SHP77 (cell line): ENCODE measurements at regions not wholly inside any gene's neighbourhood (a gene's known extent, or its start where the extent isn't known, plus 50 kb on each side); places are given as distances from the start of the nearest gene placed in this dataset.

ENCODE experiments used
- DNase-seq, 2 experiments: peaks; one replicate each; lab custom pipeline; 2025; lab: John Stamatoyannopoulos, UW

DNA sequence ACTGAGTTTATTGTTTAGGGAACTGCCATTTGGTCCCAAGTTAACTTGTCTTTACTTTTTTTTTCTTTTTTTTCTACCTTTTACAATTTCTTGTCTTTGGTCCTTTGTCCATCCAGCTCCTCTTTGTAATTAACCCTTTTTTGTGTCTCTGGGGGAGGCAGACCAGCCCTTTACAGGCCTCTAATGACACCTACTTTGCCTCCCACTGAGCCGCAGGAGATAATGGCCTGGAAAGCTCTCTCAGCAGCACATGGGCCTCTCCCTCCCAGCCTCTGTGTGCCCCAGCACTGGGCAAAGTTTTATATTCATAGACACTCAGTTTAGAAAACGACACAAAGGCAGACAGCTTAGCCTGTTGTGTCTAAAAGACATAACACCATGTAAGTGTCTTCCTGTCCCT lies 480.4 kb downstream of the SOX6 start:
- no peak for DNase-seq

- no peak for DNase-seq
These were observed 477.6 kb downstream of the SOX6 start for GRCh38 chr11:15878756-15879155.

DNA sequence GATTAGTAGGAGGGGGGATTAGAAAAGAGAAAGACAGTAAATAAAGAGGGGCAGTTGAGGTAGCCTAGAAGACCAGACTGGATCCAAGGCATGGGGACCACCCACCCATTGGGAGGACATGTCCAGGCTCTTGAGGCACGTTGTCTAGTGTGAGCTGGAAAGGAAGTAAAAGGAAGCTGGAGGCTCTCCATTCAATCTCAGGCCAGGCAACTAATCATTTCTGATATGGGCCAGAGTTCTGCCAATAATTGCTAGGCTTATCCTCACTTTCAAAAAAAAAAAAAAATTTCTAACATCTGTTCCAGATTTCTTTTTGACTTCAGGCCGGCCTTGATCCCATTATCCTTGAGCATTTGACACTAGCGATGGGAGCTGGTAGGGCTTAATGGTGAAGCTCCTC lies 476.1 kb downstream of the SOX6 start:
- DNase-seq: no peak

GRCh38 chr11:15882876-15883454 lies 473.4 kb downstream of the SOX6 start:
- no peak for DNase-seq

GRCh38 chr11:15883455-15883920 lies 472.9 kb downstream of the SOX6 start:
- no peak for DNase-seq

DNA sequence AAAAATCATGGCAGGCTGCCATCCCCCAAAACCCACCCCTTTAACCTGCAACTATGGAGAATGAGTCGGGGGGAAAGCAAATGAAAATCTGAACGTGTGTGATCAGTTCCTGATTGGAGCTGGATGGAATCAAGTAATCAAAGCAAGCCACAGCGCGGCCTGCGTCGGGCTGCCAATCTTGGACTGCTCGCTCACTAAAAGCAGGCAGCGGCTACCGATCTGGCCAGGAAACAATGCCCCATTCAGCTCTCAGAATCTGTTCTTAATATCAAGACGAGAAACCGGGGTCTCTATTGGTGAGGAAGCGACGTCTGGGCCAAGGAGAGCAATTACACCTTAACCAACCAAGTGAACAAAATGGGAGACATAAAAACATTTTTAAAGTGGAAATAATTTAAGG lies 472.2 kb downstream of the SOX6 start:
- DNase-seq: no peak

- no peak for DNase-seq
These were observed 471.4 kb downstream of the SOX6 start for GRCh38 chr11:15884777-15885540.

DNA sequence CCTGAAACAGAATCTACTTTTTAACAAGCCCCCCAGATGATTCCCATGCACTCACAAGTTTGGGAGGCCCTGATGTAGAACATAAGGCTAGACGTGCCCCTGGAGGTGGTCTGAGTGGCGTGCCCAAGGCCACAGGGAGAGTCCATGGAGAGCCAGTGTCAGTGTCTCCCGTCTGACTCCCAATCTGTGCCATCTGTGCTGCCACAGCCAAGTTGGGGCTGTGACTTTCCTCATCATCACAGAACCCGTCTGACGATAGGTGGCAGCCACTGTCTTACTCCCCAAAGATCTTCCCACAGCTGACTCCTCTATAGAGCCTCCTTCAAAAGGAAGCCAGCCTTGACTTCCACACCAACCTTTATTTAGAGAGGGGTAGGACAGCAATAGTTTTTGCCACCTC lies 470.5 kb downstream of the SOX6 start:
- DNase-seq: no peak

DNA sequence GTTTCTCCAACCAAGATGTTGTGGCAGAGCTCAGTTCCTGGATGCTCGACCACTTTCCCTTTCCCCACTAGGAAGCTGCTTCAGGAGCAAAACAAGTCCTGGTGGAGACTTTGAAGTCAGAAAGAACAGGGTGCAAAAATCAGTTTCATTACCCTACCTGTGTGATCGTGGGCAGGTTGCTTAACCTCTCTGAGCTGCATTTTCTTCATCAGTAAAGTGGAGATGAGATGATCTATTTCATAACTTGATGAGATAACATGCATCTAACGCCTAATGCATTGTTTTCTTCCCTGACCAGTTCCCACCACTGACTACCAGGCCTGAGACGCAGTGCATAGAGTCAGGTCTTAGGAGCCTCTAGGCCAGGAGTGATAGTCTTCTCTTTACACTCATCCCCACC lies 470.0 kb downstream of the SOX6 start:
- no peak for DNase-seq

- DNase-seq: no peak
These were observed 469.5 kb downstream of the SOX6 start for GRCh38 chr11:15886866-15887265.

DNA sequence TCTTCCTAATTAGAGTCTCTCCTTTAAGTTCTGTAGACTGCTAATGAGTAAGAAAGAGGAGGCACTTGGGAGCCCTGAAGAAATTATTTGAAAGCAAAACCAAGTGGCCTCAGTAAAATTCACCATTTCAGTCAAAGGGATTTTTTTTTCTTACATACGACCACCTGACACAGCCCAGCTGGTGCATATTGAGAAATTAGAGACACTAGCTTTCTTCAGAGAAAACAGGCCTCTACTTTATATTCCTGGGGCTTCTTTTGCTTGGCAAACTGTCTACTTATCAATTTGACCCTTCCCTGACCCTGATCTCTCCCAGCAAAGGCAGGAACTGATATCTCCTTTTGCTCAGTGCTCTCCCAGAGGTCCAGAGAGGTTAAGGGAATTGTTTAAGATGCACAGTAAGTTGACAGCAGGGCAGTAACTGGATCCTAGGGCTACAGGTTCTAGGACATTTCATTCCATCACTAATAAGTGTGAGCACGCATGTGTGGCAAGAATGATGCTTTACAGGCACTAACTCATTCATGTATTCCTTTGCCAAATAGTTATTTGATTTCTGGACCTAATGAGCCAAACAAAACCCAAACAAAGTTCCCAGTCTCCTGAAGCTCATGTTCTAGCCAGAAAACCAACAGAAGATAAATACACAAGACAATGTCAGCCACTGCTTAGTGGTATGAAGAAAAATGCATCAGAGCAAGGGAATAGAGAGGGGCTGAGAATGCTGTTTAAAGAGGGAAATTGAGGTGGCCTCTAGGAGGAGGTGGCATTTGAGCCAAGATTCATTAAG lies 467.6 kb downstream of the SOX6 start:
- no peak for DNase-seq

DNA sequence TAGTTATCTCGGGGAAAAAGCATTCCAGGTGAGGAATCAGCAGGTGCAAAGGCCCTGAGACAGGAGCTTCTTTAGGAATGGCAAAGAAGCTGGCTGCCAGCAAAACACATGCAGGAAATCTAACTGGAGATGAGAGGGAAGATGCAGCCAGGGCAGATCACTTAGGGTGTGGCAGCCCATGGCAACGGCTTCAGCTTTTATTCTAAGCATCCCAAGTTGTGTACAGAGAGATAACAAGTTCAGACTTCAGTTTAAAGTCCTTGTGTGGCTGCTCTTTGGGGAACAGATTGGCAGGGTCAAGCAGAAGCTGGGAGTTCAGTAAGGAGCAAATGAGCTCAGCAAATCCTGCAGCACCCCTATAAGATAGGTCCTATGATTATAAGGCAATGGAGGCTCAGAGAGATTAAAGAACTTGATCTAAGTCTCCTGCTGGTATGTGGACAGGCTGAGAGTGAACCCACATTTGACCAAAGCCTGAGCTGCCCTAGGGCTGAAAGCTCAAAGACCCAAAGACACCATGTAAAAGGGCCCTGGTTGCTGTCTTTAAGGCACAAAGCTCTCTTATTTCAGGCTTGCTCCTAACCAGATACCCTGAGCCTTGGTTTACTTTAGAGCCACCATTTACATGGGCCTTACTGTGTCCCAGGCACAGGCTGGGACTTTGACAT lies 466.8 kb downstream of the SOX6 start:
- no peak for DNase-seq

GRCh38 chr11:15890031-15890713 lies 466.2 kb downstream of the SOX6 start:
- DNase-seq: no peak

GRCh38 chr11:15893080-15893492 lies 463.3 kb downstream of the SOX6 start:
- DNase-seq: no peak

DNA sequence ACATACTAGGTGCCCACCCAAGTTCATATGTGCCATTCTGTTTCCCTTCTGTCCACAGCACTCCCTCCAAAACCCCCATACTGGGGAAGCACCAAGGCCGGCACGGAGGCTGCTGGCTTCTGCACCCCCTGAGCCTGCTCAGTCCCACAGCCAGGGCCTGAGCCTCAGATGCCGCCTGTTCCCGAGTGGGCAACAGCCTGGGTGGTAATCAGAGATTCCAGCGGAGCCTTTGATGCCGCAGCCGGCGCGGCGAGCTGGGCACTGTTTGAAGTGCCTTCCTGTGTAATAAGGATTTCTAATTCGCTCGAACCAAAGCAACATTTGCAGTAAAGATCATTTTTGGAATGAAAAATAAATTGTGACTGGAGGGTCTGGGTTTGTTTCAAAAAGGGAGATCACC lies 460.3 kb downstream of the SOX6 start:
- no peak for DNase-seq

DNA sequence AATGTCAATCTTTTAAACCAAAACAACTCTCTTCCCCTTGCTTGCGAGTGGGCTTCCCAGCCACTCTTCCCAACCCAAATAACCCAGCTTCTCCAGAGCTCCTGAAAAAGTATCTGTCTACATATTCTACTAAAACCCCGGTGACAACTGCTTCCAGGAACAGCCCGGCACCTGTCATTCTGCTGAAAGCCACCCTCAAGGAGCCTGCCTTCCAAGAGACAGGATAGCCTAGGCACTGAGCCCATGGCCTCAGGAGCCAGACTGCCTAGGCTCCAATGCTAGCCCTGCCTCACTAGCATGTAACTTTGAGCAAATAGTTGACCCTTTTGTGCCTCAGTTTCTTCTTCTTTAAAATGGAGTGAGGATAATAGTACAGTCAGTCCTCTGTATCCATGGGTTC lies 459.8 kb downstream of the SOX6 start:
- no peak for DNase-seq

DNA sequence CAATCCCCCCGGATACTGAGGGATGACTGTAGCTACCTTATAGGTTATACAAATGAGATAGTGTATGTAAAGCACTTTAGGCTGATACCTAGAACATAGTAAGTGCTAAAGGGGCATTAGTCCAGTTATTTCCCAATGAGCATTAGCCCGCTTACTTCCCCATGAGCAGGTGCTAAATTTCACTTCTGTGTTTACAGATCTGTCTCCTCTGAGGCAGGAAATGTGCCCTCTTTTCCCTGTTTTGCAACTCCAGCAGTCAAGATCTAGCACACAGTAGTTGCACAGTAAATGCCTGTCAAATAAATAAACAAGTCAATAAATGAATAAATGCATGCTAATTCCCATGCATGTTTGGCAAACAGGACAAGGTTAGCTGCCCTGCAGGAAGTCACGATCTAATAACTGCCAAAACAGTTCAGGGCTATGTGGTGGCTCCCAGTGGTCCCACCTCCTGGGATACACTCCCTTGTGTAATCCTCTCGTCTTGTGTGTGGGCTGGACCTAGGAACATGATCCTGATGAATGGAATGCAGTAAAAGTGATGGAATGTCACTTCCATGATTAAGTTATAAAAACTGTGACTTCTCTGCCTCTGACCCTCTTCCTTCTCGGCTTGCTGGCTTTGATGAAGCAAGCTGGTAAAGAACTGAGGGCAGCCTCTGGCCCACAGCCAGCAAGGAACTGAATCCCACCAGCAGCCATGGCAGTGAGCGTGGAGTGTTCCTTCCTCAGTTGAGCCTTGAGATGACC lies 459.0 kb downstream of the SOX6 start:
- DNase-seq: no peak

GRCh38 chr11:15901054-15901453 lies 455.3 kb downstream of the SOX6 start:
- no peak for DNase-seq

DNA sequence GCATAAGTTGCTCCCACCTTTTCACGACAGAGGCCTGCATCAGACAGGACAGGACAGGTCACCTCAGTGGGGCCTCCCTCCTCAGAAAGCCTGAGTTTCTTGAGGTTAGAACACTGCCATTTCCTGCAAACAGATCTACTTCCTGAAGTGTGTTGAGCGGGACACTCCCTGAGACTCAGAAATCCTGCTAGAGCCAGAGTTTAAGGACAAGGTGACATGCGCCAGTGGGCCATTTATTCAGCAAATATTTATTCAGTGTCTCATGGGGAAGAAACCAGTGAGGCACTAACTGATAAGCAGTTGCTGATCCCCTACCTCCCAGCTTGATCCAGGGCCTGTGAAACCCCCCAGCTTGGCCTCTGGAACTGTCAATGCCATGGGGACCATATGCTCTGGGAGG lies 454.6 kb downstream of the SOX6 start:
- no peak for DNase-seq

DNA sequence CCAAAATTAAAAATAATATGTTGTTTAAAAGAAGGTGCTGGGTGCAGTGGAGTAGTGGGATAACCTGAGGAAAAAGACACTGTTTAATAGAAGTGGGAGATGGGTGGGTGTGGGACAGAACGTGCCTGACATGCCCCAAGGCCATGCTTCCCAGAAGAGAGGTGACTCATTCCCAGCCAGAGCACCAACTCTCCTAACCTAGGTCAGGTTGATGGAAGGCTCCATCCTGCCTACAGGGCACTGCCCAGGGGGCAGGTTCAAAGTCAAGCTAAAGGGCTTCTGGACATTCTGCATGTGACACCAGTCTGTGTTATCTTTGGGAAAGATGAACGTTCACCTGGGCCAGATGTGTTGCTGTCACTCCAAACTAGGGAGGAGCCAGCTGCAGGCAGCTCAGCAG lies 453.1 kb downstream of the SOX6 start:
- no peak for DNase-seq
